ENCODE measurements at regions not wholly inside any gene's neighbourhood (a gene's known extent, or its start where the extent isn't known, plus 50 kb on each side); places are given as distances from the start of the nearest gene placed in this dataset.

GRCh38 chr19:28504727-28505126, 708.2 kb downstream of the UQCRFS1 start:
- no peaks in the 10 kb centered on the region for H3K9me3 Mint-ChIP-seq (ENCODE audit: unreplicated experiment)
- no peaks in the 10 kb centered on the region for H3K4me1 Mint-ChIP-seq (ENCODE audit: unreplicated experiment)
- TF ChIP-seq CTCF (IDR thresholded peaks at IDR 0.05; ENCODE audit: unreplicated experiment) = no peak
- H3K36me3 Mint-ChIP-seq (ENCODE audit: low read depth, unreplicated experiment) = no peaks in the 10 kb centered on the region
- H3K4me3 Mint-ChIP-seq (ENCODE audit: unreplicated experiment) = no peak overlapping the region
- no peak for DNase-seq (ENCODE audit: low spot score)
- no peaks in the 10 kb centered on the region for H3K27me3 Mint-ChIP-seq (ENCODE audit: unreplicated experiment)
- no peak overlapping the region for H3K27ac Mint-ChIP-seq (ENCODE audit: unreplicated experiment)

- Mint-ChIP-seq H3K4me3 (ENCODE audit: unreplicated experiment) (no peak overlapping the region), H3K27ac (ENCODE audit: unreplicated experiment) (no peak overlapping the region), H3K9me3 (ENCODE audit: unreplicated experiment) (no peaks in the 10 kb centered on the region), H3K36me3 (ENCODE audit: low read depth, unreplicated experiment) (no peaks in the 10 kb centered on the region), H3K27me3 (ENCODE audit: unreplicated experiment) (no peaks in the 10 kb centered on the region), H3K4me1 (ENCODE audit: unreplicated experiment) (no peaks in the 10 kb centered on the region)
- TF ChIP-seq CTCF (IDR thresholded peaks at IDR 0.05; ENCODE audit: unreplicated experiment) = no peak
- no peak for DNase-seq (ENCODE audit: low spot score)
Observed at GRCh38 chr19:28504139-28504538, 708.8 kb downstream of the UQCRFS1 start.

GRCh38 chr19:28502879-28503734, 709.8 kb downstream of the UQCRFS1 start:
- Mint-ChIP-seq H3K4me1 (ENCODE audit: unreplicated experiment) (no peaks in the 10 kb centered on the region), H3K36me3 (ENCODE audit: low read depth, unreplicated experiment) (no peaks in the 10 kb centered on the region), H3K27me3 (ENCODE audit: unreplicated experiment) (no peaks in the 10 kb centered on the region), H3K27ac (ENCODE audit: unreplicated experiment) (no peak overlapping the region), H3K4me3 (ENCODE audit: unreplicated experiment) (no peak overlapping the region), H3K9me3 (ENCODE audit: unreplicated experiment) (no peaks in the 10 kb centered on the region)
- DNase-seq (ENCODE audit: low spot score) = no peak
- TF ChIP-seq CTCF (IDR thresholded peaks at IDR 0.05; ENCODE audit: unreplicated experiment) = no peak

- no peak for DNase-seq (ENCODE audit: low spot score)
Observed at GRCh38 chr19:28501976-28502375, 711.0 kb downstream of the UQCRFS1 start.

More at GRCh38 chr19:28501976-28502375, 711.0 kb downstream of the UQCRFS1 start:
- no peak for TF ChIP-seq CTCF (IDR thresholded peaks at IDR 0.05; ENCODE audit: unreplicated experiment)
- Mint-ChIP-seq H3K27ac (ENCODE audit: unreplicated experiment) (no peak overlapping the region), H3K4me3 (ENCODE audit: unreplicated experiment) (no peak overlapping the region), H3K4me1 (ENCODE audit: unreplicated experiment) (no peaks in the 10 kb centered on the region), H3K9me3 (ENCODE audit: unreplicated experiment) (no peaks in the 10 kb centered on the region), H3K27me3 (ENCODE audit: unreplicated experiment) (no peaks in the 10 kb centered on the region), H3K36me3 (ENCODE audit: low read depth, unreplicated experiment) (no peaks in the 10 kb centered on the region)
